ENCODE measurements at regions not wholly inside any gene's neighbourhood (a gene's known extent, or its start where the extent isn't known, plus 50 kb on each side); places are given as distances from the start of the nearest gene placed in this dataset.
"Not testable (repeated sequence)": the region's sequence is repeated elsewhere in the genome, so short reads cannot be mapped to it uniquely, and the experiment has no call there.

GRCh38 chr2:193228276-193228675 is 1033.5 kb upstream of the TMEFF2 start:
- no peak for DNase-seq

GRCh38 chr2:193222454-193222853 is 1027.7 kb upstream of the TMEFF2 start:
- DNase-seq: no peak

- DNase-seq: no peak
Observed at GRCh38 chr2:193219413-193219812, 1024.7 kb upstream of the TMEFF2 start.

GRCh38 chr2:193201583-193201982 is 1006.9 kb upstream of the TMEFF2 start:
- no peak for DNase-seq

GRCh38 chr2:193199322-193199721 is 1004.6 kb upstream of the TMEFF2 start:
- no peak for DNase-seq

GRCh38 chr2:193187816-193188215 is 993.1 kb upstream of the TMEFF2 start:
- no peak for DNase-seq

- DNase-seq: not testable (repeated sequence)
Observed at GRCh38 chr2:193170981-193171380, 976.2 kb upstream of the TMEFF2 start.

GRCh38 chr2:193156480-193156879 is 961.7 kb upstream of the TMEFF2 start:
- no peak for DNase-seq

GRCh38 chr2:193154076-193154475 is 959.3 kb upstream of the TMEFF2 start:
- DNase-seq: no peak

GRCh38 chr2:193153576-193153975 is 958.8 kb upstream of the TMEFF2 start:
- DNase-seq: no peak

GRCh38 chr2:193142467-193142866 is 947.7 kb upstream of the TMEFF2 start:
- DNase-seq: not testable (repeated sequence)

GRCh38 chr2:193141998-193142397 is 947.3 kb upstream of the TMEFF2 start:
- DNase-seq: no peak

- not testable (repeated sequence) for DNase-seq
Observed at GRCh38 chr2:193140895-193141294, 946.2 kb upstream of the TMEFF2 start.

GRCh38 chr2:193124815-193125214 is 930.1 kb upstream of the TMEFF2 start:
- DNase-seq: no peak

GRCh38 chr2:193114827-193115226 is 920.1 kb upstream of the TMEFF2 start:
- DNase-seq: no peak

- DNase-seq: no peak
Observed at GRCh38 chr2:193112986-193113385, 918.3 kb upstream of the TMEFF2 start.

- DNase-seq: no peak
Observed at GRCh38 chr2:193103064-193103463, 908.3 kb upstream of the TMEFF2 start.

GRCh38 chr2:193101591-193101990 is 906.9 kb upstream of the TMEFF2 start:
- no peak for DNase-seq

GRCh38 chr2:193088026-193088425 is 893.3 kb upstream of the TMEFF2 start:
- no peak for DNase-seq

- DNase-seq: no peak
Observed at GRCh38 chr2:193076995-193077394, 882.3 kb upstream of the TMEFF2 start.

- DNase-seq: no peak
Observed at GRCh38 chr2:193074933-193075332, 880.2 kb upstream of the TMEFF2 start.

- no peak for DNase-seq
Observed at GRCh38 chr2:193072647-193073046, 877.9 kb upstream of the TMEFF2 start.

- DNase-seq: not testable (repeated sequence)
Observed at GRCh38 chr2:193025556-193025955, 830.8 kb upstream of the TMEFF2 start.

- DNase-seq: no peak
Observed at GRCh38 chr2:193024791-193025190, 830.1 kb upstream of the TMEFF2 start.

GRCh38 chr2:193011870-193012269 is 817.1 kb upstream of the TMEFF2 start:
- no peak for DNase-seq

GRCh38 chr2:192993059-192993458 is 798.3 kb upstream of the TMEFF2 start:
- DNase-seq: no peak
